ENCODE measurements at regions not wholly inside any gene's neighbourhood (a gene's known extent, or its start where the extent isn't known, plus 50 kb on each side); places are given as distances from the start of the nearest gene placed in this dataset.
"Not testable (repeated sequence)": the region's sequence is repeated elsewhere in the genome, so short reads cannot be mapped to it uniquely, and the experiment has no call there.

- CTCF ChIA-PET: no interaction called here
- Mint-ChIP-seq H3K27ac (no peak overlapping the region), H3K4me1 (no peaks in the 10 kb centered on the region), H3K36me3 (no peaks in the 10 kb centered on the region), H3K9me3 (peaks cover 3% of the 10 kb centered on the region), H3K27me3 (no peaks in the 10 kb centered on the region), H3K4me3 (no peak overlapping the region)
- no peak for DNase-seq
Measured at GRCh38 chr10:126758867-126759266, 88.4 kb upstream of the C10orf90 start.

- Mint-ChIP-seq H3K4me1 (no peaks in the 10 kb centered on the region), H3K4me3 (no peak overlapping the region), H3K9me3 (peaks cover 5% of the 10 kb centered on the region), H3K36me3 (no peaks in the 10 kb centered on the region), H3K27ac (no peak overlapping the region), H3K27me3 (no peaks in the 10 kb centered on the region)
- DNase-seq: no peak
- CTCF ChIA-PET: no interaction called here
Measured at GRCh38 chr10:126759531-126759930, 89.0 kb upstream of the C10orf90 start.

GRCh38 chr10:126766646-126767045, 96.2 kb upstream of the C10orf90 start:
- H3K9me3 Mint-ChIP-seq, H3K27ac Mint-ChIP-seq, DNase-seq, H3K36me3 Mint-ChIP-seq, H3K27me3 Mint-ChIP-seq, H3K4me3 Mint-ChIP-seq, CTCF ChIA-PET, H3K4me1 Mint-ChIP-seq: not testable (repeated sequence)

GRCh38 chr10:126770809-126771208, 100.3 kb upstream of the C10orf90 start:
- Mint-ChIP-seq H3K27me3 (no peaks in the 10 kb centered on the region), H3K4me1 (no peaks in the 10 kb centered on the region), H3K27ac (no peak overlapping the region), H3K9me3 (peaks cover 2% of the 10 kb centered on the region), H3K4me3 (no peak overlapping the region), H3K36me3 (no peaks in the 10 kb centered on the region)
- no peak for DNase-seq
- CTCF ChIA-PET: no interaction called here

- CTCF ChIA-PET: no interaction called here
- H3K36me3 Mint-ChIP-seq: no peaks in the 10 kb centered on the region
- DNase-seq: no peak
- no peak overlapping the region for H3K27ac Mint-ChIP-seq
- no peaks in the 10 kb centered on the region for H3K9me3 Mint-ChIP-seq
- no peak overlapping the region for H3K4me3 Mint-ChIP-seq
- no peaks in the 10 kb centered on the region for H3K27me3 Mint-ChIP-seq
- no peaks in the 10 kb centered on the region for H3K4me1 Mint-ChIP-seq
Measured at GRCh38 chr10:126776168-126776567, 105.7 kb upstream of the C10orf90 start.

- H3K4me1 Mint-ChIP-seq: no peaks in the 10 kb centered on the region
Measured at GRCh38 chr10:126777714-126778113, 107.2 kb upstream of the C10orf90 start.

GRCh38 chr10:126781450-126782216, 111.1 kb upstream of the C10orf90 start:
- Mint-ChIP-seq H3K27me3 (no peaks in the 10 kb centered on the region), H3K4me3 (no peak overlapping the region), H3K4me1 (no peaks in the 10 kb centered on the region), H3K27ac (no peak overlapping the region), H3K36me3 (no peaks in the 10 kb centered on the region), H3K9me3 (peaks cover 6% of the 10 kb centered on the region)
- DNase-seq: no peak
- CTCF ChIA-PET: interaction anchor here (1.2 kb wide), 1 partner anchor 32 kb away, joined by 3 read pairs; no protein-coding TSS in a partner anchor

More at GRCh38 chr10:126777714-126778113, 107.2 kb upstream of the C10orf90 start:
- H3K27ac Mint-ChIP-seq: no peak overlapping the region
- DNase-seq: no peak
- H3K4me3 Mint-ChIP-seq: no peak overlapping the region
- peaks cover 2% of the 10 kb centered on the region for H3K9me3 Mint-ChIP-seq
- CTCF ChIA-PET: no interaction called here
- H3K36me3 Mint-ChIP-seq: no peaks in the 10 kb centered on the region
- H3K27me3 Mint-ChIP-seq: no peaks in the 10 kb centered on the region

GRCh38 chr10:126783806-126784557, 113.5 kb upstream of the C10orf90 start:
- CTCF ChIA-PET: no interaction called here
- Mint-ChIP-seq H3K9me3 (peaks cover 6% of the 10 kb centered on the region), H3K4me3 (no peak overlapping the region), H3K4me1 (no peaks in the 10 kb centered on the region), H3K27ac (no peak overlapping the region), H3K36me3 (no peaks in the 10 kb centered on the region), H3K27me3 (no peaks in the 10 kb centered on the region)
- DNase-seq: no peak

GRCh38 chr10:126787201-126787600, 116.7 kb upstream of the C10orf90 start:
- H3K27ac Mint-ChIP-seq: no peak overlapping the region
- no peaks in the 10 kb centered on the region for H3K36me3 Mint-ChIP-seq
- no peaks in the 10 kb centered on the region for H3K27me3 Mint-ChIP-seq
- CTCF ChIA-PET: no interaction called here
- no peaks in the 10 kb centered on the region for H3K4me1 Mint-ChIP-seq
- no peak for DNase-seq
- H3K9me3 Mint-ChIP-seq: peaks cover 5% of the 10 kb centered on the region
- H3K4me3 Mint-ChIP-seq: no peak overlapping the region

- no peaks in the 10 kb centered on the region for H3K4me1 Mint-ChIP-seq
- H3K27ac Mint-ChIP-seq: no peak overlapping the region
- H3K36me3 Mint-ChIP-seq: no peaks in the 10 kb centered on the region
- H3K27me3 Mint-ChIP-seq: no peaks in the 10 kb centered on the region
- CTCF ChIA-PET: no interaction called here
- no peak for DNase-seq
- peaks cover 16% of the 10 kb centered on the region for H3K9me3 Mint-ChIP-seq
- no peak overlapping the region for H3K4me3 Mint-ChIP-seq
Measured at GRCh38 chr10:126795318-126795717, 109.9 kb upstream of the DOCK1 start.

GRCh38 chr10:126798649-126799048, 106.6 kb upstream of the DOCK1 start:
- Mint-ChIP-seq H3K27ac (no peak overlapping the region), H3K9me3 (peaks cover 16% of the 10 kb centered on the region), H3K4me1 (no peaks in the 10 kb centered on the region), H3K27me3 (no peaks in the 10 kb centered on the region), H3K36me3 (no peaks in the 10 kb centered on the region), H3K4me3 (no peak overlapping the region)
- CTCF ChIA-PET: no interaction called here
- DNase-seq: no peak

- no peak overlapping the region for H3K27ac Mint-ChIP-seq
- no peaks in the 10 kb centered on the region for H3K4me1 Mint-ChIP-seq
- H3K36me3 Mint-ChIP-seq: no peaks in the 10 kb centered on the region
- no peak for DNase-seq
- CTCF ChIA-PET: no interaction called here
- no peaks in the 10 kb centered on the region for H3K27me3 Mint-ChIP-seq
- peaks cover 5% of the 10 kb centered on the region for H3K9me3 Mint-ChIP-seq
- H3K4me3 Mint-ChIP-seq: no peak overlapping the region
Measured at GRCh38 chr10:126803394-126803793, 101.8 kb upstream of the DOCK1 start.

- Mint-ChIP-seq H3K27ac (no peak overlapping the region), H3K27me3 (no peaks in the 10 kb centered on the region), H3K4me3 (no peak overlapping the region), H3K4me1 (no peaks in the 10 kb centered on the region), H3K36me3 (no peaks in the 10 kb centered on the region), H3K9me3 (no peaks in the 10 kb centered on the region)
- no peak for DNase-seq
- CTCF ChIA-PET: no interaction called here
Measured at GRCh38 chr10:126804396-126804795, 100.8 kb upstream of the DOCK1 start.

GRCh38 chr10:126806498-126806897, 98.7 kb upstream of the DOCK1 start:
- CTCF ChIA-PET: no interaction called here
- H3K36me3 Mint-ChIP-seq: no peaks in the 10 kb centered on the region
- H3K4me1 Mint-ChIP-seq: no peaks in the 10 kb centered on the region
- DNase-seq: no peak
- no peak overlapping the region for H3K4me3 Mint-ChIP-seq
- no peak overlapping the region for H3K27ac Mint-ChIP-seq
- peaks cover 4% of the 10 kb centered on the region for H3K9me3 Mint-ChIP-seq
- no peaks in the 10 kb centered on the region for H3K27me3 Mint-ChIP-seq

GRCh38 chr10:126806991-126807702, 98.1 kb upstream of the DOCK1 start:
- DNase-seq: no peak
- Mint-ChIP-seq H3K27me3 (no peaks in the 10 kb centered on the region), H3K4me3 (no peak overlapping the region), H3K4me1 (no peaks in the 10 kb centered on the region), H3K36me3 (no peaks in the 10 kb centered on the region), H3K9me3 (peaks cover 4% of the 10 kb centered on the region), H3K27ac (no peak overlapping the region)
- CTCF ChIA-PET: no interaction called here
